Liver (tissue), 8 donors: ENCODE measurements at regions not wholly inside any gene's neighbourhood (a gene's known extent, or its start where the extent isn't known, plus 50 kb on each side); places are given as distances from the start of the nearest gene placed in this dataset.

Experiments used
- DNase-seq: peaks from one replicate; pipeline ENCODE4 v3.0.0-alpha.2; 2017; ENCODE audit warnings: low spot score
- H3K27ac ChIP-seq, 2 donors: one replicate each; pipeline ENCODE4 v1.7.0; 2013; ENCODE audit warnings: inconsistent platforms in 2 of 2, low read length in 2 of 2, control low read depth in 1 of 2, low read depth in 1 of 2, mild to moderate bottlenecking in 1 of 2
- H3K27me3 ChIP-seq, 4 donors: one replicate each; pipeline versions ENCODE4 v1.6.1 to v1.7.0; 2013; ENCODE audit warnings: low read length in 3 of 4, inconsistent platforms in 1 of 4, mild to moderate bottlenecking in 1 of 4, moderate library complexity in 1 of 4; ENCODE audit not compliant: control insufficient read depth in 4 of 4, insufficient read depth in 4 of 4
- H3K36me3 ChIP-seq, 4 donors: one replicate each; pipeline versions ENCODE4 v1.6.1 to v1.7.0; 2013; ENCODE audit warnings: low read length in 3 of 4, mild to moderate bottlenecking in 3 of 4, low read depth in 1 of 4, moderate library complexity in 1 of 4; ENCODE audit not compliant: control insufficient read depth in 4 of 4, insufficient read depth in 3 of 4
- H3K4me1 ChIP-seq, 4 donors: one replicate each; pipeline versions ENCODE4 v1.6.1 to v1.7.0; 2013; ENCODE audit warnings: low read length in 3 of 4, mild to moderate bottlenecking in 3 of 4, moderate library complexity in 1 of 4; ENCODE audit not compliant: control insufficient read depth in 4 of 4, insufficient read depth in 4 of 4
- H3K4me3 ChIP-seq, 3 donors: one replicate each; pipeline versions ENCODE4 v1.6.1 to v1.7.0; 2013; ENCODE audit warnings: low read length in 3 of 3, control low read depth in 1 of 3, low read depth in 1 of 3, mild to moderate bottlenecking in 1 of 3
- H3K9ac ChIP-seq, 2 donors: one replicate each; pipeline ENCODE4 v1.7.0; 2013; ENCODE audit warnings: low read length in 2 of 2, mild to moderate bottlenecking in 2 of 2, moderate library complexity in 2 of 2, control low read depth in 1 of 2, low read depth in 1 of 2
- H3K9me3 ChIP-seq, 4 donors: one replicate each; pipeline versions ENCODE4 v1.6.1 to v1.7.0; 2013; ENCODE audit warnings: low read length in 3 of 4; ENCODE audit not compliant: control insufficient read depth in 4 of 4
- EGR1 ChIP-seq, 2 donors: IDR thresholded peaks; 2 replicates each; pipeline ENCODE4 v1.6.1; 2016 to 2018; ENCODE audit warnings: antibody characterized with exemption in 2 of 2, low read depth in 2 of 2
- FOXA1 ChIP-seq: IDR thresholded peaks from 2 replicates; pipeline ENCODE4 v1.6.1; 2016; ENCODE audit warnings: antibody characterized with exemption
- FOXA2 ChIP-seq: IDR thresholded peaks from 2 replicates; pipeline ENCODE4 v1.6.1; 2016; ENCODE audit warnings: antibody characterized with exemption
- GABPA ChIP-seq, 2 donors: IDR thresholded peaks in 1 of 2; conservative IDR thresholded peaks in 1 of 2; 2 replicates each; pipeline ENCODE4 v1.6.1; 2016; ENCODE audit warnings: antibody characterized with exemption in 2 of 2, mild to moderate bottlenecking in 1 of 2, moderate library complexity in 1 of 2
- HNF4A ChIP-seq, 2 donors: conservative IDR thresholded peaks; 2 replicates each; pipeline ENCODE4 v1.6.1; 2016; ENCODE audit warnings: antibody characterized with exemption in 2 of 2, mild to moderate bottlenecking in 2 of 2
- HNF4G ChIP-seq: IDR thresholded peaks from 2 replicates; pipeline ENCODE4 v1.6.1; 2016; ENCODE audit warnings: antibody characterized with exemption
- JUND ChIP-seq, 2 donors: IDR thresholded peaks; 2 replicates each; pipeline ENCODE4 v1.6.1; 2016; ENCODE audit warnings: antibody characterized with exemption in 2 of 2
- NR2F2 ChIP-seq: IDR thresholded peaks from 2 replicates; pipeline ENCODE4 v1.6.1; 2016; ENCODE audit warnings: antibody characterized with exemption
- RAD21 ChIP-seq, 2 donors: IDR thresholded peaks; 2 replicates each; pipeline ENCODE4 v1.6.1; 2016; ENCODE audit warnings: antibody characterized with exemption in 2 of 2, mild to moderate bottlenecking in 2 of 2
- RXRA ChIP-seq, 2 donors: IDR thresholded peaks; 2 replicates each; pipeline ENCODE4 v1.6.1; 2017 to 2018; ENCODE audit warnings: antibody characterized with exemption in 2 of 2, mild to moderate bottlenecking in 1 of 2
- SP1 ChIP-seq: IDR thresholded peaks from 2 replicates; pipeline ENCODE4 v1.6.1; 2018; ENCODE audit warnings: antibody characterized with exemption, mild to moderate bottlenecking
- TAF1 ChIP-seq: conservative IDR thresholded peaks from 2 replicates; pipeline ENCODE4 v1.6.1; 2016; ENCODE audit warnings: antibody characterized with exemption, mild to moderate bottlenecking
- YY1 ChIP-seq: IDR thresholded peaks from 2 replicates; pipeline ENCODE4 v1.6.1; 2016; ENCODE audit warnings: antibody characterized with exemption, mild to moderate bottlenecking
- WGBS: extraction: QIAGEN DNeasy Blood & Tissue Kit; methylation state at CpG from one replicate; pipeline ENCODE4 v1.1.7; 2013; 5-methylcytosine and 5-hydroxymethylcytosine counted together
- TF ChIP-seq, protein P1 (sequence below): IDR thresholded peaks from 2 replicates; pipeline ENCODE4 v1.6.1; 2016; ENCODE audit warnings: antibody characterized with exemption, mild to moderate bottlenecking
- TF ChIP-seq, protein P2 (sequence below): IDR thresholded peaks from 2 replicates; pipeline ENCODE4 v1.6.1; 2016; ENCODE audit warnings: antibody characterized with exemption
- TF ChIP-seq, protein P3 (sequence below): IDR thresholded peaks from 2 replicates; pipeline ENCODE4 v1.6.1; 2016; ENCODE audit warnings: antibody characterized with exemption
- TF ChIP-seq, protein P4 (sequence below): fragments of 150-350 bp; IDR thresholded peaks from 2 replicates; pipeline ENCODE4 v1.5.1; 2017; ENCODE audit warnings: improper control_type of control experiment, low read depth, low read length; ENCODE audit not compliant: missing input control
- donor health status: healthy.
- donor health status: healthy.
- donor health status: healthy.
- donor health status: healthy.
- donor health status: healthy.

DNA sequence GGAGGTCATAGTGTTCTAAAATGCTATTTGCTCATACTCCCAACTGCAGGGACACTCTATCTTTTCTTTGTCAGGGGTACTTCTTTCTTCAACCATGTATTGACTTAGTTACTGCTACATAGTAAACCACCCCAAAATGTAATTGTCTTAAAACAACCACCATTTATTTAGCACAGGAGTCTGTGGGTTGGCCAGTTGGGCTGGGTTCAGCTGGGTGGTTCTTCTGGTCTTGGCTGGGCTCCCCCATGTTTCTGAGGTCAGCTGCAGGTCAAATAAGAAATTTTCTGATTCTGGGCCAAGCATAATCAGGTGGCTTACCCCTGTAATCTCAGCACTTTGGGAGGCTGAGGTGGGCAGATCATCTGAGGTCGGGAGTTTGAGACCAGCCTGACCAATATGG, 220.0 kb upstream of the BTBD3 start:
- Histone ChIP-seq H3K4me3 (no peak overlapping the region), H3K27me3 (no peaks in the 10 kb centered on the region), H3K27ac (no peak overlapping the region), H3K36me3 (no peaks in the 10 kb centered on the region), H3K4me1 (no peaks in the 10 kb centered on the region), H3K9me3 (peaks cover 0 to 4% (median 0%) of the 10 kb centered on the region in 4 donors), H3K9ac (no peak overlapping the region)
- WGBS, result 90% methylated on average over 1 of the region's 1 CpG
- TF ChIP-seq, protein P1, sequence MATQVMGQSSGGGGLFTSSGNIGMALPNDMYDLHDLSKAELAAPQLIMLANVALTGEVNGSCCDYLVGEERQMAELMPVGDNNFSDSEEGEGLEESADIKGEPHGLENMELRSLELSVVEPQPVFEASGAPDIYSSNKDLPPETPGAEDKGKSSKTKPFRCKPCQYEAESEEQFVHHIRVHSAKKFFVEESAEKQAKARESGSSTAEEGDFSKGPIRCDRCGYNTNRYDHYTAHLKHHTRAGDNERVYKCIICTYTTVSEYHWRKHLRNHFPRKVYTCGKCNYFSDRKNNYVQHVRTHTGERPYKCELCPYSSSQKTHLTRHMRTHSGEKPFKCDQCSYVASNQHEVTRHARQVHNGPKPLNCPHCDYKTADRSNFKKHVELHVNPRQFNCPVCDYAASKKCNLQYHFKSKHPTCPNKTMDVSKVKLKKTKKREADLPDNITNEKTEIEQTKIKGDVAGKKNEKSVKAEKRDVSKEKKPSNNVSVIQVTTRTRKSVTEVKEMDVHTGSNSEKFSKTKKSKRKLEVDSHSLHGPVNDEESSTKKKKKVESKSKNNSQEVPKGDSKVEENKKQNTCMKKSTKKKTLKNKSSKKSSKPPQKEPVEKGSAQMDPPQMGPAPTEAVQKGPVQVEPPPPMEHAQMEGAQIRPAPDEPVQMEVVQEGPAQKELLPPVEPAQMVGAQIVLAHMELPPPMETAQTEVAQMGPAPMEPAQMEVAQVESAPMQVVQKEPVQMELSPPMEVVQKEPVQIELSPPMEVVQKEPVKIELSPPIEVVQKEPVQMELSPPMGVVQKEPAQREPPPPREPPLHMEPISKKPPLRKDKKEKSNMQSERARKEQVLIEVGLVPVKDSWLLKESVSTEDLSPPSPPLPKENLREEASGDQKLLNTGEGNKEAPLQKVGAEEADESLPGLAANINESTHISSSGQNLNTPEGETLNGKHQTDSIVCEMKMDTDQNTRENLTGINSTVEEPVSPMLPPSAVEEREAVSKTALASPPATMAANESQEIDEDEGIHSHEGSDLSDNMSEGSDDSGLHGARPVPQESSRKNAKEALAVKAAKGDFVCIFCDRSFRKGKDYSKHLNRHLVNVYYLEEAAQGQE, result no peak
- TF ChIP-seq, protein P2, sequence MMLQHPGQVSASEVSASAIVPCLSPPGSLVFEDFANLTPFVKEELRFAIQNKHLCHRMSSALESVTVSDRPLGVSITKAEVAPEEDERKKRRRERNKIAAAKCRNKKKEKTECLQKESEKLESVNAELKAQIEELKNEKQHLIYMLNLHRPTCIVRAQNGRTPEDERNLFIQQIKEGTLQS, result no peak
- no peak for TF ChIP-seq HNF4A (conservative IDR thresholded peaks at IDR 0.05)
- TF ChIP-seq, protein P3, sequence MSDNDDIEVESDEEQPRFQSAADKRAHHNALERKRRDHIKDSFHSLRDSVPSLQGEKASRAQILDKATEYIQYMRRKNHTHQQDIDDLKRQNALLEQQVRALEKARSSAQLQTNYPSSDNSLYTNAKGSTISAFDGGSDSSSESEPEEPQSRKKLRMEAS, result no peak
- TF ChIP-seq, protein P4, sequence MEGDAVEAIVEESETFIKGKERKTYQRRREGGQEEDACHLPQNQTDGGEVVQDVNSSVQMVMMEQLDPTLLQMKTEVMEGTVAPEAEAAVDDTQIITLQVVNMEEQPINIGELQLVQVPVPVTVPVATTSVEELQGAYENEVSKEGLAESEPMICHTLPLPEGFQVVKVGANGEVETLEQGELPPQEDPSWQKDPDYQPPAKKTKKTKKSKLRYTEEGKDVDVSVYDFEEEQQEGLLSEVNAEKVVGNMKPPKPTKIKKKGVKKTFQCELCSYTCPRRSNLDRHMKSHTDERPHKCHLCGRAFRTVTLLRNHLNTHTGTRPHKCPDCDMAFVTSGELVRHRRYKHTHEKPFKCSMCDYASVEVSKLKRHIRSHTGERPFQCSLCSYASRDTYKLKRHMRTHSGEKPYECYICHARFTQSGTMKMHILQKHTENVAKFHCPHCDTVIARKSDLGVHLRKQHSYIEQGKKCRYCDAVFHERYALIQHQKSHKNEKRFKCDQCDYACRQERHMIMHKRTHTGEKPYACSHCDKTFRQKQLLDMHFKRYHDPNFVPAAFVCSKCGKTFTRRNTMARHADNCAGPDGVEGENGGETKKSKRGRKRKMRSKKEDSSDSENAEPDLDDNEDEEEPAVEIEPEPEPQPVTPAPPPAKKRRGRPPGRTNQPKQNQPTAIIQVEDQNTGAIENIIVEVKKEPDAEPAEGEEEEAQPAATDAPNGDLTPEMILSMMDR, result no peak
- TF ChIP-seq EGR1 (IDR thresholded peaks at IDR 0.05; ENCODE audit: low read depth in 2 of 2), result no peak
- no peak for TF ChIP-seq FOXA2
- no peak for TF ChIP-seq RAD21 (IDR thresholded peaks at IDR 0.05)
- no peak for TF ChIP-seq GABPA (IDR thresholded peaks at IDR 0.05 in 1 of 2, conservative IDR thresholded peaks at IDR 0.05 in 1 of 2)
- TF ChIP-seq SP1, result no peak
- TF ChIP-seq FOXA1, result no peak
- no peak for TF ChIP-seq RXRA (IDR thresholded peaks at IDR 0.05)
- no peak for TF ChIP-seq HNF4G
- no peak for TF ChIP-seq YY1
- DNase-seq, result no peak

DNA sequence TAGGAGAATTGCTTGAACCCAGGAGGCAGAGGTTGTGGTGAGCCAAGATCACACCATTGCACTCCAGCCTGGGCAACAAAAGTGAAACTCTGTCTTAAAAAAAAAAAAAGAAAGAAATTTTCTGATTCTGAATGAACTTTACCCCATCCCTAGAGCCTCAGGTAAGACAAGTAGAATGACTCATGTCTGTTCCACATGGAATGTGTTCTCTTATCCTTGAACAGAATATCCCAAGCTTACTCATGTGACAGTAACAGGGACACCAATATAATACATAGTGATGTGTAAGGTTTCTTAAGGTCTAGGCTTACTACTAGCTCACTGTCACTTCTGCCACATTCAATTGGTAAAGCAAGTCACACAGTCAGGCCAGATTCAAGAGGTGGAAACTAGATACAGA, 219.6 kb upstream of the BTBD3 start:
- no peak overlapping the region for H3K27ac ChIP-seq
- no peak for DNase-seq
- peaks cover 0 to 4% (median 0%) of the 10 kb centered on the region in 4 donors for H3K9me3 ChIP-seq
- no peak for TF ChIP-seq RAD21 (IDR thresholded peaks at IDR 0.05)
- TF ChIP-seq NR2F2, result no peak
- TF ChIP-seq, protein P2, result no peak
- TF ChIP-seq YY1, result no peak
- TF ChIP-seq TAF1, result no peak
- TF ChIP-seq, protein P3, result no peak
- TF ChIP-seq SP1, result no peak
- TF ChIP-seq, protein P1, result no peak
- TF ChIP-seq JUND (IDR thresholded peaks at IDR 0.05), result no peak
- no peak for TF ChIP-seq EGR1 (IDR thresholded peaks at IDR 0.05; ENCODE audit: low read depth in 2 of 2)
- no peak overlapping the region for H3K9ac ChIP-seq
- no peaks in the 10 kb centered on the region for H3K4me1 ChIP-seq
- no peaks in the 10 kb centered on the region for H3K36me3 ChIP-seq
- H3K27me3 ChIP-seq, result no peaks in the 10 kb centered on the region
- H3K4me3 ChIP-seq, result no peak overlapping the region
